ENCODE measurements at regions not wholly inside any gene's neighbourhood (a gene's known extent, or its start where the extent isn't known, plus 50 kb on each side); places are given as distances from the start of the nearest gene placed in this dataset.
"Not testable (repeated sequence)": the region's sequence is repeated elsewhere in the genome, so short reads cannot be mapped to it uniquely, and the experiment has no call there.

DNA sequence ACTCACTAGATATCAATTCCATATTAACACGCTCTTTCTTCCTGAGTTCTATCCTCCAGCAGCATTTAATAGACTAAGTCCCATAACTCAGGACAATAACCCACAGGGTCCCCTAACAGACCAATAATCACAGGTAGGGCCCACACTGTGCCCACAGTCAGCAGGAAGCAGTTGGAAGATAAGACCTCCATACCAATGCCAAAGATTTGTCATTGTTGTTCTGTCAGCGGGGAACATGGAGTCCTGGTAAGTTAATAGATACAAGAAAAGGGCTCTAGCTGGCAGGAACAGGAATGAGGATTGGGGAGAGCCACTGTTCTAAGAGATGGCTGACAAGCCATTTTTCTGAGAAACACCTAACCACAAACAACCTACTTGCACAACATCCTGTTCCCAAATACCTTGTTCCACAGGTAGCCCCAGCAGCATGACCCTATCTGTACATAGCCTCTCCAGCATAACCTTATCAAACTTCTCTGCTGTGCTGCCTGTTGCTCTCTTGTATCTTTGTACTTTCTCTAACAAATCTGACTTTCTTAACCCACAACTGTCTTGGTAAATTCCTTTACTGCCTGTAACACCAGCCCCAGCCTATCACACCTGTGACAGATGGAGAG is 142.0 kb upstream of the KCNJ15 start:
- DNase-seq (no peak), ATAC-seq (no peak)
- H3K36me3 ChIP-seq = no peaks in the 10 kb centered on the region
- H3K4me3 ChIP-seq = no peak overlapping the region
- H3K27ac ChIP-seq = no peak overlapping the region
- peaks cover 0 to 14% of the 10 kb centered on the region in 2 donors for H3K27me3 ChIP-seq
- intact Hi-C loops (cut with DNase I) = no loop called here
- H3K9me3 ChIP-seq = no peaks in the 10 kb centered on the region
- no peaks in the 10 kb centered on the region for H3K4me1 ChIP-seq
- TF ChIP-seq CTCF (IDR thresholded peaks at IDR 0.05) = no peak

DNA sequence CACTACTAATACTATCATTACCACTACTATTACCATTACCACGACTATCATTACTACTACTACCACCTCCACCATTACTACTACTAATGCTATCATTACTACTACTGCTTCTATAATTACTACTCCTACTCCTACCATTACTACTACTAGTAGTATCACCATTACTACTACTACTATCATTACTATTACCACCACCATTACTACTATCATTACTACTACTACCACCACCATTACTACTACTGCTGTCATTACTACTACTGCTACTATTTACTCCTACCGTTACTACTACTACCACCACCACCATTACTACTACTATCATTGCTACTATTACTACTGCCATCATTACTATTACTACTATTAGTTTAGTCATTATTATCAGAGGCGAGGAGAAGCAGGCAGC is 140.9 kb upstream of the KCNJ15 start:
- Histone ChIP-seq H3K36me3 (no peaks in the 10 kb centered on the region), H3K27ac (no peak overlapping the region)
- ATAC-seq = no peak

GRCh38 chr21:38119793-38120192 is 137.0 kb upstream of the KCNJ15 start:
- no peaks in the 10 kb centered on the region for H3K9me3 ChIP-seq
- ATAC-seq (no peak), DNase-seq (no peak)
- peaks cover 0 to 3% of the 10 kb centered on the region in 2 donors for H3K27me3 ChIP-seq
- TF ChIP-seq CTCF (IDR thresholded peaks at IDR 0.05) = no peak
- H3K27ac ChIP-seq = no peak overlapping the region
- H3K4me1 ChIP-seq = no peaks in the 10 kb centered on the region
- intact Hi-C loops (cut with DNase I) = no loop called here
- H3K36me3 ChIP-seq = no peaks in the 10 kb centered on the region
- H3K4me3 ChIP-seq = no peak overlapping the region

More for the DNA sequence above, 140.9 kb upstream of the KCNJ15 start:
- Histone ChIP-seq H3K9me3 (no peaks in the 10 kb centered on the region), H3K4me1 (no peaks in the 10 kb centered on the region), H3K27me3 (peaks cover 0 to 14% of the 10 kb centered on the region in 2 donors), H3K4me3 (no peak overlapping the region)
- intact Hi-C loops (cut with DNase I) = no loop called here
- DNase-seq = no peak
- TF ChIP-seq CTCF (IDR thresholded peaks at IDR 0.05) = no peak

- H3K4me1 ChIP-seq; H3K36me3 ChIP-seq; H3K27ac ChIP-seq; H3K9me3 ChIP-seq; H3K27me3 ChIP-seq; H3K4me3 ChIP-seq; intact Hi-C loops (cut with DNase I); DNase-seq; ATAC-seq: not testable (repeated sequence)
Measured at GRCh38 chr21:38120679-38120983, 136.2 kb upstream of the KCNJ15 start.

- H3K4me1 ChIP-seq = no peaks in the 10 kb centered on the region
- intact Hi-C loops (cut with DNase I) = no loop called here
- H3K27ac ChIP-seq = no peak overlapping the region
- TF ChIP-seq CTCF (IDR thresholded peaks at IDR 0.05) = no peak
- H3K27me3 ChIP-seq = no peaks in the 10 kb centered on the region
- DNase-seq = no peak
- no peaks in the 10 kb centered on the region for H3K9me3 ChIP-seq
- no peaks in the 10 kb centered on the region for H3K36me3 ChIP-seq
- ATAC-seq = no peak
- H3K4me3 ChIP-seq = no peak overlapping the region
Measured at GRCh38 chr21:38120984-38121855, 135.6 kb upstream of the KCNJ15 start.

Measured in left lung (tissue), 4 donors.